K562 (cell line): ENCODE measurements at regions not wholly inside any gene's neighbourhood (a gene's known extent, or its start where the extent isn't known, plus 50 kb on each side); places are given as distances from the start of the nearest gene placed in this dataset.

ENCODE experiments used
- ATAC-seq: fragments of 200-7000 bp; cut with Tn5 transposase; 3 replicates; pipeline ENCODE4 v1.9.1; 2020; ENCODE audit warnings: moderate library complexity
- BruUV-seq: library from RNA; stranded (reverse); fragments of 400-500 nt; replicated peaks from 2 replicates; lab custom pipeline; 2021; lab: Mats Ljungman, UMichigan
- CTCF ChIA-PET: fragments of 300-600 bp; formaldehyde crosslinking; extraction: SDS; loops from one replicate; lab custom pipeline; 2021; ENCODE audit warnings: low intra/inter-chr PET ratio; lab: Yijun Ruan, JAX
- POLR2A ChIA-PET: fragments of 300-600, 350-650 bp; sonication (Branson Sonifier 250); formaldehyde crosslinking; extraction: SDS; loops from one replicate; lab custom pipeline; 2021; ENCODE audit warnings: antibody characterized with exemption, inconsistent platforms; lab: Yijun Ruan, JAX
- DNase-seq, 4 experiments: peaks; one replicate each; pipeline versions ENCODE4 v3.0.0 to v3.0.0-alpha.2; 2011 to 2018; ENCODE audit warnings: low spot score in 3 of 4, mixed read lengths in 3 of 4; ENCODE audit errors: extremely low read depth in 1 of 4
- FAIRE-seq: peaks from 2 replicates; lab custom pipeline; 2011; peaks lifted over from hg19 to GRCh38; lab: Jason Lieb, UNC
- H2AFZ ChIP-seq: 2 replicates; pipeline ENCODE4 v1.6.0; 2011; ENCODE audit warnings: low read depth, low read length, control low read depth, inconsistent platforms
- H3K27ac ChIP-seq: fragments of 200-600 bp; 3 replicates; pipeline ENCODE4 v1.8.0; 2011; ENCODE audit warnings: low read depth, mild to moderate bottlenecking, control low read depth, inconsistent platforms, low read length, moderate library complexity, mixed read lengths; ENCODE audit errors: extremely low read depth
- H3K27me3 ChIP-seq, 2 experiments: fragments of 300-600 bp in 1 of 2; 2 replicates in 1 of 2; 3 replicates in 1 of 2; pipeline versions ENCODE4 v1.6.0 to v1.8.0; 2011; ENCODE audit warnings: inconsistent platforms in 2 of 2, low read length in 2 of 2, mild to moderate bottlenecking in 1 of 2, mixed read lengths in 1 of 2, moderate library complexity in 1 of 2; ENCODE audit not compliant: control insufficient read depth in 2 of 2, insufficient read depth in 2 of 2
- H3K36me3 ChIP-seq: fragments of 300-600 bp; 3 replicates; pipeline ENCODE4 v1.8.0; 2011; ENCODE audit warnings: mild to moderate bottlenecking, low read length, inconsistent platforms; ENCODE audit not compliant: control insufficient read depth, insufficient read depth
- H3K4me1 ChIP-seq, 2 experiments: fragments of 200-600 bp in 1 of 2; replicated peaks in 1 of 2; 2 replicates in 1 of 2; 3 replicates in 1 of 2; pipeline versions ENCODE4 v1.5.1 to v1.8.0; 2011; ENCODE audit warnings: inconsistent platforms in 2 of 2, low read length in 2 of 2, mild to moderate bottlenecking in 1 of 2, mixed read lengths in 1 of 2, moderate library complexity in 1 of 2; ENCODE audit not compliant: control insufficient read depth in 2 of 2, insufficient read depth in 2 of 2
- H3K4me2 ChIP-seq: 2 replicates; pipeline ENCODE4 v1.6.1; 2011; ENCODE audit warnings: low read length, control low read depth, inconsistent platforms, mixed read lengths; ENCODE audit not compliant: insufficient read depth
- H3K4me3 ChIP-seq: fragments of 200-600 bp; sonication (generic), shearing (Covaris generic); 2 replicates; pipeline ENCODE4 v1.5.1; 2016; ENCODE audit warnings: control low read depth, inconsistent platforms
- H3K79me2 ChIP-seq: fragments of 200-600 bp; 3 replicates; pipeline ENCODE4 v1.8.0; 2011; ENCODE audit warnings: low read length, inconsistent platforms; ENCODE audit not compliant: control insufficient read depth, insufficient read depth
- H3K9ac ChIP-seq, 2 experiments: 2 replicates each; pipeline versions ENCODE4 v1.6.0 to v1.6.1; 2011; ENCODE audit warnings: low read depth in 2 of 2, low read length in 2 of 2, control low read depth in 1 of 2, inconsistent platforms in 1 of 2, mild to moderate bottlenecking in 1 of 2, mixed read lengths in 1 of 2; ENCODE audit not compliant: insufficient read depth in 1 of 2
- H3K9me1 ChIP-seq: one replicate; pipeline ENCODE4 v1.6.0; 2011; ENCODE audit warnings: inconsistent platforms, mild to moderate bottlenecking, low read length, moderate library complexity; ENCODE audit not compliant: control insufficient read depth, insufficient read depth
- H3K9me3 ChIP-seq: replicated peaks from 2 replicates; pipeline ENCODE4 v1.5.1; 2011; ENCODE audit warnings: low read depth, low read length, inconsistent platforms; ENCODE audit not compliant: control insufficient read depth, insufficient read depth
- H4K20me1 ChIP-seq: replicated peaks from 2 replicates; pipeline ENCODE4 v1.6.1; 2011; ENCODE audit warnings: low read length, inconsistent platforms, mixed read lengths; ENCODE audit not compliant: control insufficient read depth, insufficient read depth
- ARNT ChIP-seq, 2 experiments: fragments of 450-650 bp; IDR thresholded peaks; 2 replicates each; pipeline ENCODE4 v1.6.1; 2016; ENCODE audit warnings: mild to moderate bottlenecking in 1 of 2
- CCNT2 ChIP-seq: IDR thresholded peaks from 2 replicates; pipeline ENCODE4 v1.6.1; 2011; ENCODE audit warnings: borderline replicate concordance, low read depth, mild to moderate bottlenecking, moderate library complexity, mixed read lengths, low read length; ENCODE audit not compliant: insufficient read length; ENCODE audit errors: extremely low read depth
- GTF2F1 ChIP-seq: IDR thresholded peaks from 2 replicates; pipeline ENCODE4 v1.6.1; 2011; ENCODE audit warnings: low read depth, low read length, improper control_type of control experiment
- HIVEP1 ChIP-seq: fragments of 250-450 bp; sonication (Bioruptor Pico); IDR thresholded peaks from 2 replicates; pipeline ENCODE4 v1.4.0; 2020; ENCODE audit warnings: mild to moderate bottlenecking
- NBN ChIP-seq: fragments of 450-650 bp; IDR thresholded peaks from 2 replicates; pipeline ENCODE4 v1.6.1; 2016; ENCODE audit warnings: low read depth, mild to moderate bottlenecking
- NELFE ChIP-seq: IDR thresholded peaks from 2 replicates; pipeline ENCODE4 v1.6.1; 2011; ENCODE audit warnings: mild to moderate bottlenecking; ENCODE audit not compliant: insufficient read depth, insufficient read length
- PBX2 ChIP-seq, 2 experiments: IDR thresholded peaks in 1 of 2; conservative IDR thresholded peaks in 1 of 2; 2 replicates each; pipeline ENCODE4 v1.6.1; 2016; ENCODE audit warnings: low read depth in 2 of 2, mild to moderate bottlenecking in 1 of 2, missing compliant biosample characterization in 1 of 2, missing genetic modification characterization in 1 of 2, moderate library complexity in 1 of 2
- WGBS: fragments of 100-300 bp; shearing (Covaris generic); methylation state at CpG from one replicate; pipeline ENCODE4 v1.1.6; 2016; ENCODE audit warnings: low coverage, mixed read lengths; ENCODE audit not compliant: insufficient coverage; ENCODE audit errors: missing lambda C conversion rate; 5-methylcytosine and 5-hydroxymethylcytosine counted together
- in situ Hi-C: fragments of 300-500 bp; cut with MboI; formaldehyde crosslinking; loops from 4 replicates; pipeline ENCODE4 v1.15.0; 2018; ENCODE audit warnings: inconsistent platforms, mixed read lengths
- intact Hi-C: fragments of 100-400 bp; cut with micrococcal nuclease; formaldehyde crosslinking; loops from 2 replicates; pipeline ENCODE4 v1.14.2; 2022

GRCh38 chr6:907928-908327 is 215.0 kb upstream of the EXOC2 start:
- Histone ChIP-seq H3K9me1 (no peaks in the 10 kb centered on the region), H3K4me2 (no peak overlapping the region), H3K9ac (no peak overlapping the region), H3K4me1 (no peaks in the 10 kb centered on the region), H3K4me3 (no peak overlapping the region), H3K9me3 (no peaks in the 10 kb centered on the region), H3K36me3 (no peaks in the 10 kb centered on the region), H4K20me1 (no peaks in the 10 kb centered on the region), H3K27me3 (no peaks in the 10 kb centered on the region), H2AFZ (no peak overlapping the region), H3K79me2 (no peaks in the 10 kb centered on the region), H3K27ac (no peak overlapping the region)
- no peak for DNase-seq
- WGBS = 2% methylated on average over 6 of the region's 6 CpGs
- FAIRE-seq = no peak
- POLR2A ChIA-PET = no interaction called here
- BruUV-seq = no TSS peak
- CTCF ChIA-PET = no interaction called here
- in situ Hi-C loops (no loop called here), intact Hi-C loops (no loop called here)
- no peak for TF ChIP-seq HIVEP1 (CRISPR knock-in tag)
- no peak for TF ChIP-seq NELFE
- no peak for TF ChIP-seq PBX2 (CRISPR knock-in tag; IDR thresholded peaks at IDR 0.05; ENCODE audit: low read depth)
- TF ChIP-seq PBX2 (tag; conservative IDR thresholded peaks at IDR 0.05; ENCODE audit: low read depth) = no peak
- no peak for TF ChIP-seq CCNT2
- no peak for TF ChIP-seq NBN
- TF ChIP-seq ARNT (IDR thresholded peaks at IDR 0.05) = no peak
- no peak for TF ChIP-seq GTF2F1
- ATAC-seq = no peak
